ENCODE measurements at regions not wholly inside any gene's neighbourhood (a gene's known extent, or its start where the extent isn't known, plus 50 kb on each side); places are given as distances from the start of the nearest gene placed in this dataset.

DNA sequence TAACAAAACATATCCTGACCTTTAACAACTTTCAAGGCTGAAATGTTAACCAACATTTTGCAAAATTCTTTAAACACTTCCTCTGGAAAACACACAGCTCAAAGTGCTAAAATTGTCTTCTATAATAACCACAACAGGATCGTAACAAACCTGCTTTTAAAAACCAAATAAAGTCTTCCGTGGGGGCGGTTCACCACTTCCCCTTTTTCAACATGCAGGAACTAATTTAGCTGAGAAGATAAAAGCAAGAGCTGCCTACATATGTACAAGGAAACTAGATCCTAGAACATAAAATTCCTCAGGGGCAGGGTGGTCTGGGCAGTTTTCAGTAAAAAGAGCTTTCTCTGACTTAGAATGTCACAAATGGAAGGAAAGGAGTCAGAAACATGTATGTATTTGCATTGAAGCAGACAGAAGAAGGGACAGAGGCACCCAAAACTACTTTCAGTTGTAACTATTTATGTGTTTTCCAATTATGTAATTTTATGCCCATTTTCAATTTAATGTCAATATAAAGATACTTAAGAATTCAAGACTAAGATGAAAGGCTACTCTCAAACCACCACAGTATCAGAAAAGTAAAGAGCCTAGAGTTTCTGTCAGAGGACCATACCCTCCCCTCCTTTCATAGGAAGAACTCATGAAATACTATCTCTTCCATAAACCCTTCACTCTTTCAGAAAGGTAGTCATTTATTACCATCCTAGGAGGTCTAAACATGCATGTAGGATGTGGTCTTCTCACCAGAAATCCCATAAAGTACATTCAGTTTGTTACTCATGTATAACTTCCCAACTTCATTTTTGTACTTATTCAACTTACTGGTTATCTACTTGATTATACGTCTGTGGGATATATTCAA is 185.9 kb upstream of the RASA1 start:
- TF ChIP-seq, protein P1, sequence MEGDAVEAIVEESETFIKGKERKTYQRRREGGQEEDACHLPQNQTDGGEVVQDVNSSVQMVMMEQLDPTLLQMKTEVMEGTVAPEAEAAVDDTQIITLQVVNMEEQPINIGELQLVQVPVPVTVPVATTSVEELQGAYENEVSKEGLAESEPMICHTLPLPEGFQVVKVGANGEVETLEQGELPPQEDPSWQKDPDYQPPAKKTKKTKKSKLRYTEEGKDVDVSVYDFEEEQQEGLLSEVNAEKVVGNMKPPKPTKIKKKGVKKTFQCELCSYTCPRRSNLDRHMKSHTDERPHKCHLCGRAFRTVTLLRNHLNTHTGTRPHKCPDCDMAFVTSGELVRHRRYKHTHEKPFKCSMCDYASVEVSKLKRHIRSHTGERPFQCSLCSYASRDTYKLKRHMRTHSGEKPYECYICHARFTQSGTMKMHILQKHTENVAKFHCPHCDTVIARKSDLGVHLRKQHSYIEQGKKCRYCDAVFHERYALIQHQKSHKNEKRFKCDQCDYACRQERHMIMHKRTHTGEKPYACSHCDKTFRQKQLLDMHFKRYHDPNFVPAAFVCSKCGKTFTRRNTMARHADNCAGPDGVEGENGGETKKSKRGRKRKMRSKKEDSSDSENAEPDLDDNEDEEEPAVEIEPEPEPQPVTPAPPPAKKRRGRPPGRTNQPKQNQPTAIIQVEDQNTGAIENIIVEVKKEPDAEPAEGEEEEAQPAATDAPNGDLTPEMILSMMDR (conservative IDR thresholded peaks at IDR 0.05; ENCODE audit: low read depth in 2 of 2) = no peak
- no peak for TF ChIP-seq POLR2AphosphoS5 (IDR thresholded peaks at IDR 0.05; ENCODE audit: low read depth)

Data from GM23338 (cell line).